H9 (cell line): ENCODE measurements at regions not wholly inside any gene's neighbourhood (a gene's known extent, or its start where the extent isn't known, plus 50 kb on each side); places are given as distances from the start of the nearest gene placed in this dataset.

Experiments used
- DNase-seq: peaks from one replicate; pipeline ENCODE4 v3.0.0-alpha.2; 2017
- H2AFZ ChIP-seq: one replicate; pipeline ENCODE4 v1.6.1; 2013; ENCODE audit warnings: mild to moderate bottlenecking, low read length, control low read depth, moderate library complexity
- H2AK5ac ChIP-seq: 2 replicates; pipeline ENCODE4 v1.6.1; 2013; ENCODE audit warnings: low read length, control low read depth, mixed read lengths; ENCODE audit not compliant: insufficient read length
- H2BK120ac ChIP-seq: one replicate; pipeline ENCODE4 v1.6.1; 2013; ENCODE audit warnings: low read depth, mild to moderate bottlenecking, low read length, control low read depth, inconsistent platforms; ENCODE audit not compliant: poor library complexity, severe bottlenecking
- H2BK12ac ChIP-seq: 2 replicates; pipeline ENCODE4 v1.6.1; 2013; ENCODE audit warnings: low read length, control low read depth, mixed read lengths, low read depth; ENCODE audit not compliant: insufficient read length
- H2BK15ac ChIP-seq: 2 replicates; pipeline ENCODE4 v1.6.1; 2013; ENCODE audit warnings: low read depth, low read length, control low read depth
- H2BK20ac ChIP-seq: one replicate; pipeline ENCODE4 v1.6.1; 2013; ENCODE audit warnings: low read depth, mild to moderate bottlenecking, low read length, control low read depth, inconsistent platforms; ENCODE audit not compliant: poor library complexity, severe bottlenecking
- H2BK5ac ChIP-seq: 2 replicates; pipeline ENCODE4 v1.6.1; 2013; ENCODE audit warnings: low read length, control low read depth, mixed read lengths; ENCODE audit not compliant: insufficient read length
- H3K14ac ChIP-seq: 2 replicates; pipeline ENCODE4 v1.6.1; 2013; ENCODE audit warnings: low read length, control low read depth; ENCODE audit not compliant: insufficient read depth
- H3K18ac ChIP-seq: 2 replicates; pipeline ENCODE4 v1.6.1; 2013; ENCODE audit warnings: low read depth, mild to moderate bottlenecking, mixed read lengths, low read length, control low read depth; ENCODE audit not compliant: insufficient read length
- H3K23ac ChIP-seq: 2 replicates; pipeline ENCODE4 v1.6.1; 2013; ENCODE audit warnings: low read length, control low read depth, mixed read lengths, low read depth; ENCODE audit not compliant: insufficient read length
- H3K23me2 ChIP-seq: 2 replicates; pipeline ENCODE4 v1.6.1; 2013; ENCODE audit warnings: low read depth, mild to moderate bottlenecking, mixed read lengths, low read length, control low read depth; ENCODE audit not compliant: insufficient read length, poor library complexity, severe bottlenecking
- H3K27ac ChIP-seq: 2 replicates; pipeline ENCODE4 v1.5.1; 2013; ENCODE audit warnings: low read length, control low read depth, mixed read lengths, low read depth; ENCODE audit not compliant: insufficient read length
- H3K27me3 ChIP-seq: 2 replicates; pipeline ENCODE4 v1.6.1; 2013; ENCODE audit warnings: low read length, control low read depth, inconsistent platforms; ENCODE audit not compliant: insufficient read depth
- H3K4ac ChIP-seq: 2 replicates; pipeline ENCODE4 v1.6.1; 2013; ENCODE audit warnings: low read depth, mild to moderate bottlenecking, control low read depth, inconsistent platforms, low read length, moderate library complexity
- H3K4me1 ChIP-seq: 2 replicates; pipeline ENCODE4 v1.6.1; 2013; ENCODE audit warnings: low read length, control low read depth, inconsistent platforms; ENCODE audit not compliant: insufficient read depth
- H3K4me2 ChIP-seq: 2 replicates; pipeline ENCODE4 v1.6.1; 2013; ENCODE audit warnings: low read length, control low read depth, mixed read lengths; ENCODE audit not compliant: insufficient read length, insufficient read depth
- H3K56ac ChIP-seq: 2 replicates; pipeline ENCODE4 v1.6.1; 2013; ENCODE audit warnings: low read depth, mild to moderate bottlenecking, mixed read lengths, low read length, control low read depth; ENCODE audit not compliant: insufficient read length
- H3K79me1 ChIP-seq: 2 replicates; pipeline ENCODE4 v1.6.1; 2013; ENCODE audit warnings: low read depth, mild to moderate bottlenecking, moderate library complexity, low read length, control low read depth, inconsistent platforms; ENCODE audit not compliant: insufficient read depth, poor library complexity, severe bottlenecking
- H3K79me2 ChIP-seq: 2 replicates; pipeline ENCODE4 v1.6.1; 2013; ENCODE audit warnings: low read length, control low read depth, inconsistent platforms; ENCODE audit not compliant: insufficient read depth
- H3K9ac ChIP-seq: 2 replicates; pipeline ENCODE4 v1.6.1; 2013; ENCODE audit warnings: low read length, control low read depth, mixed read lengths; ENCODE audit not compliant: insufficient read length; ENCODE audit errors: extremely low read depth
- H3K9me3 ChIP-seq: one replicate; pipeline ENCODE4 v1.6.1; 2013; ENCODE audit warnings: low read depth, low read length, inconsistent platforms; ENCODE audit not compliant: control insufficient read depth
- H3T11ph ChIP-seq: one replicate; pipeline ENCODE4 v1.6.1; 2013; ENCODE audit warnings: mild to moderate bottlenecking, low read length, control low read depth, inconsistent platforms
- H4K20me1 ChIP-seq: one replicate; pipeline ENCODE4 v1.6.1; 2013; ENCODE audit not compliant: control insufficient read depth, insufficient read length, insufficient read depth
- H4K5ac ChIP-seq: 2 replicates; pipeline ENCODE4 v1.6.1; 2013; ENCODE audit warnings: low read depth, mild to moderate bottlenecking, mixed read lengths, low read length, control low read depth; ENCODE audit not compliant: insufficient read length
- H4K8ac ChIP-seq: replicated peaks from 2 replicates; pipeline ENCODE4 v1.6.1; 2013; ENCODE audit warnings: low read length, control low read depth, mixed read lengths, low read depth; ENCODE audit not compliant: insufficient read length
- H4K91ac ChIP-seq: 2 replicates; pipeline ENCODE4 v1.6.1; 2013; ENCODE audit warnings: low read depth, mild to moderate bottlenecking, moderate library complexity, mixed read lengths, low read length, control low read depth; ENCODE audit not compliant: insufficient read length
- H3K27ac Mint-ChIP-seq, 3 experiments: 2 replicates in 2 of 3; 3 replicates in 1 of 3; pipeline ENCODE4 v1.8.0; 2020 to 2021; ENCODE audit warnings: mixed read lengths in 3 of 3, mild to moderate bottlenecking in 1 of 3, moderate library complexity in 1 of 3
- H3K27me3 Mint-ChIP-seq: 2 replicates; pipeline ENCODE4 v1.8.0; 2021; ENCODE audit warnings: low read depth, mild to moderate bottlenecking, moderate library complexity, mixed read lengths
- H3K36me3 Mint-ChIP-seq, 3 experiments: 2 replicates in 2 of 3; 3 replicates in 1 of 3; pipeline ENCODE4 v1.8.0; 2020 to 2021; ENCODE audit warnings: low read depth in 3 of 3, mixed read lengths in 3 of 3; ENCODE audit not compliant: insufficient read depth in 1 of 3
- H3K4me1 Mint-ChIP-seq, 2 experiments: 2 replicates each; pipeline ENCODE4 v1.8.0; 2020; ENCODE audit warnings: mixed read lengths in 2 of 2
- H3K4me3 Mint-ChIP-seq, 2 experiments: 2 replicates in 1 of 2; 3 replicates in 1 of 2; pipeline ENCODE4 v1.8.0; 2020 to 2021; ENCODE audit warnings: mild to moderate bottlenecking in 2 of 2, mixed read lengths in 2 of 2, moderate library complexity in 1 of 2
- H3K9me3 Mint-ChIP-seq, 2 experiments: 2 replicates in 1 of 2; 3 replicates in 1 of 2; pipeline ENCODE4 v1.8.0; 2020; ENCODE audit warnings: mild to moderate bottlenecking in 2 of 2, mixed read lengths in 2 of 2, moderate library complexity in 1 of 2
- WGBS: extraction: QIAGEN DNeasy Blood & Tissue Kit; methylation state at CpG from one replicate; pipeline ENCODE4 v1.1.7; 2013; ENCODE audit warnings: missing lambda C conversion rate, low lambda C conversion rate, mixed read lengths; ENCODE audit not compliant: insufficient read length; ENCODE audit errors: extremely low coverage; 5-methylcytosine and 5-hydroxymethylcytosine counted together
- TF ChIP-seq, protein P1 (sequence below): fragments of 200-600 bp; sonication (generic); conservative IDR thresholded peaks from 3 replicates; pipeline ENCODE4 v1.8.0; 2021; ENCODE audit warnings: antibody characterized with exemption, mild to moderate bottlenecking

DNA sequence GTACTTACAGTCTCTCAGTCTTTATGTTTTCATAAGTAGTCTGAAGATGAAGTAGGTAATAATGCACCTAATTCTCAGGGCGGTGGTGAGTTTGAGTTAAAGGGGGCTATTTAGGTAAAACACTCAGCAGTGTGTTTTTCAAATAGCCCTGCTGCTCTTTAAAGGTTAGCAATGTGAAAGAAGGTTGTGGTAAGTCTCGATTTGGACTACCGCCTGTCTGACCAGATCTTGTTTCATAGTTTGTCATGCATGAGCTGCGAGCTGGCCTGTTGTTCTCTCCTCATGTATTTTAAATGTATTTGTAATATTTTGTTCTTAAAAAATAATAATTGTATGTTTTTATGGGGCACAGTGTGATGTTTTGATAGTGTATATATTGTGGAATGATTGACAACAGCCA, 340.2 kb downstream of the DHX35 start:
- peaks cover under 1 to 2% of the 10 kb centered on the region in 2 experiments; a peak in 4 of 5 replicates for H3K9me3 Mint-ChIP-seq
- no peak overlapping the region for H4K5ac ChIP-seq
- H2AFZ ChIP-seq = no peak overlapping the region
- no peak overlapping the region for H2AK5ac ChIP-seq
- no peaks in the 10 kb centered on the region for H3K79me1 ChIP-seq
- H3K27me3 ChIP-seq = no peaks in the 10 kb centered on the region
- no peak overlapping the region for H4K91ac ChIP-seq
- no peak overlapping the region for H2BK15ac ChIP-seq
- H2BK12ac ChIP-seq = no peak overlapping the region
- no peaks in the 10 kb centered on the region for H3K79me2 ChIP-seq
- H2BK5ac ChIP-seq = no peak overlapping the region
- no peaks in the 10 kb centered on the region for H3K4me1 ChIP-seq
- H3K27ac Mint-ChIP-seq = no peak overlapping the region
- WGBS = no CpG with 5 or more reads among the region's 4 CpGs
- H3K4me3 Mint-ChIP-seq = no peak overlapping the region
- H3K27ac ChIP-seq = no peak overlapping the region
- peaks cover 0 to 1% (median 0%) of the 10 kb centered on the region in 3 experiments; a peak in 2 of 7 replicates for H3K36me3 Mint-ChIP-seq
- H2BK20ac ChIP-seq = no peak overlapping the region
- no peak overlapping the region for H3K23ac ChIP-seq
- H3K14ac ChIP-seq = no peak overlapping the region
- no peak overlapping the region for H3K56ac ChIP-seq
- peaks cover 7 to 18% of the 10 kb centered on the region in 2 experiments for H3K4me1 Mint-ChIP-seq
- no peaks in the 10 kb centered on the region for H3K9me3 ChIP-seq
- H3K18ac ChIP-seq = no peak overlapping the region
- no peak overlapping the region for H3K4me2 ChIP-seq
- H2BK120ac ChIP-seq = no peak overlapping the region
- no peak overlapping the region for H3K9ac ChIP-seq
- no peak overlapping the region for H3T11ph ChIP-seq
- H3K27me3 Mint-ChIP-seq = no peaks in the 10 kb centered on the region
- H4K20me1 ChIP-seq = no peaks in the 10 kb centered on the region
- no peak overlapping the region for H4K8ac ChIP-seq
- H3K4ac ChIP-seq = no peak overlapping the region
- no peak for DNase-seq
- H3K23me2 ChIP-seq = no peaks in the 10 kb centered on the region
- TF ChIP-seq, protein P1, sequence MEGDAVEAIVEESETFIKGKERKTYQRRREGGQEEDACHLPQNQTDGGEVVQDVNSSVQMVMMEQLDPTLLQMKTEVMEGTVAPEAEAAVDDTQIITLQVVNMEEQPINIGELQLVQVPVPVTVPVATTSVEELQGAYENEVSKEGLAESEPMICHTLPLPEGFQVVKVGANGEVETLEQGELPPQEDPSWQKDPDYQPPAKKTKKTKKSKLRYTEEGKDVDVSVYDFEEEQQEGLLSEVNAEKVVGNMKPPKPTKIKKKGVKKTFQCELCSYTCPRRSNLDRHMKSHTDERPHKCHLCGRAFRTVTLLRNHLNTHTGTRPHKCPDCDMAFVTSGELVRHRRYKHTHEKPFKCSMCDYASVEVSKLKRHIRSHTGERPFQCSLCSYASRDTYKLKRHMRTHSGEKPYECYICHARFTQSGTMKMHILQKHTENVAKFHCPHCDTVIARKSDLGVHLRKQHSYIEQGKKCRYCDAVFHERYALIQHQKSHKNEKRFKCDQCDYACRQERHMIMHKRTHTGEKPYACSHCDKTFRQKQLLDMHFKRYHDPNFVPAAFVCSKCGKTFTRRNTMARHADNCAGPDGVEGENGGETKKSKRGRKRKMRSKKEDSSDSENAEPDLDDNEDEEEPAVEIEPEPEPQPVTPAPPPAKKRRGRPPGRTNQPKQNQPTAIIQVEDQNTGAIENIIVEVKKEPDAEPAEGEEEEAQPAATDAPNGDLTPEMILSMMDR = no peak
